ENCODE measurements at regions not wholly inside any gene's neighbourhood (a gene's known extent, or its start where the extent isn't known, plus 50 kb on each side); places are given as distances from the start of the nearest gene placed in this dataset.

DNA sequence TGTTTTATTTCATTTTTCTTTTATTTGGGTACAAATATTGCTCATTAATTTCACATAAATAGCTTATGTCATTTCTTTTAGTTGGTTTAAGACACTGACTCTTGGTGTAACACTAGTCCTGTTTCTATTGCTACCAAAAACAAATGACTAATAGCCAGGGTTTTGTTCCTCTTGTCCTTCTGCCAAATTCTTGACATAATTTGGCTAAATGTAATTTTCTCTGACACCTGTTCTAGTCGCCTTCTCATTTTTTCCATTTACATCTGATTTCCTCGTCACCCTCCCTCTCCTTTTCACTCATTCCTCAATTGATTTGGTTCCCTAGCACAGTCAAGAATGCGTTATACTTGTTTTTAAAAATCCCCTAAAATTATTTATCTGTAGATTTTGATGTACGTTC lies 1718.7 kb downstream of the EFNB2 start:
- TF ChIP-seq, protein P1, sequence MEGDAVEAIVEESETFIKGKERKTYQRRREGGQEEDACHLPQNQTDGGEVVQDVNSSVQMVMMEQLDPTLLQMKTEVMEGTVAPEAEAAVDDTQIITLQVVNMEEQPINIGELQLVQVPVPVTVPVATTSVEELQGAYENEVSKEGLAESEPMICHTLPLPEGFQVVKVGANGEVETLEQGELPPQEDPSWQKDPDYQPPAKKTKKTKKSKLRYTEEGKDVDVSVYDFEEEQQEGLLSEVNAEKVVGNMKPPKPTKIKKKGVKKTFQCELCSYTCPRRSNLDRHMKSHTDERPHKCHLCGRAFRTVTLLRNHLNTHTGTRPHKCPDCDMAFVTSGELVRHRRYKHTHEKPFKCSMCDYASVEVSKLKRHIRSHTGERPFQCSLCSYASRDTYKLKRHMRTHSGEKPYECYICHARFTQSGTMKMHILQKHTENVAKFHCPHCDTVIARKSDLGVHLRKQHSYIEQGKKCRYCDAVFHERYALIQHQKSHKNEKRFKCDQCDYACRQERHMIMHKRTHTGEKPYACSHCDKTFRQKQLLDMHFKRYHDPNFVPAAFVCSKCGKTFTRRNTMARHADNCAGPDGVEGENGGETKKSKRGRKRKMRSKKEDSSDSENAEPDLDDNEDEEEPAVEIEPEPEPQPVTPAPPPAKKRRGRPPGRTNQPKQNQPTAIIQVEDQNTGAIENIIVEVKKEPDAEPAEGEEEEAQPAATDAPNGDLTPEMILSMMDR (IDR thresholded peaks at IDR 0.05; ENCODE audit: low read depth, low read length, missing control alignments): no peak
- H3K4me3 ChIP-seq (ENCODE audit: low read depth, low read length): no peak overlapping the region
- no peak for DNase-seq
- H3K27ac ChIP-seq: no peak overlapping the region
- no peaks in the 10 kb centered on the region for H3K27me3 ChIP-seq (replicated peaks)
- in situ Hi-C loops (cut with HindIII; ENCODE audit: low pct_ligation_motif_present, low sequenced_read_pairs): no loop called here
- H3K36me3 ChIP-seq (replicated peaks): no peaks in the 10 kb centered on the region

DNA sequence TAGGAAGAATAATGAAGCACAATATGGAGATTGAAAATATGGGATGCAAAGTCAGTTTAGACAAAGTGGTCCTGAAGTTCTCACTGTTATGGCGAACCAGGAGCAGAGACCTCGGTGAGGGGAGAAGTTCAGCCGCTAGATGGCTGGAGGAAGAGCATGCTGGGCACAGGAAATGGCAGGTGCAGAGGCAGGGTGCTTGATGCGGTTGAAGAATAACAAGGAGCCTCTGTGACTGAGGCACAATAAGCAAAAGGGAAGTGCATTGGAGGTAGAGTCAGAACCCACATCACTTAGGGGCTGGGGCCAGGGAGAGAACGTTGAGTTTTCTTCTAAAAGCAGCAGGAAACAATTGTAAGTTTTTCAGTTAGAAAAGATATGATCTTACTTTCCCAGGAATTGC lies 1725.2 kb downstream of the EFNB2 start:
- TF ChIP-seq, protein P1 (IDR thresholded peaks at IDR 0.05; ENCODE audit: low read depth, low read length, missing control alignments): no peak
- DNase-seq: no peak
- no peak overlapping the region for H3K4me3 ChIP-seq (ENCODE audit: low read depth, low read length)
- H3K27ac ChIP-seq: no peak overlapping the region
- no peaks in the 10 kb centered on the region for H3K27me3 ChIP-seq (replicated peaks)
- no peaks in the 10 kb centered on the region for H3K36me3 ChIP-seq (replicated peaks)
- in situ Hi-C loops (cut with HindIII; ENCODE audit: low pct_ligation_motif_present, low sequenced_read_pairs): no loop called here

DNA sequence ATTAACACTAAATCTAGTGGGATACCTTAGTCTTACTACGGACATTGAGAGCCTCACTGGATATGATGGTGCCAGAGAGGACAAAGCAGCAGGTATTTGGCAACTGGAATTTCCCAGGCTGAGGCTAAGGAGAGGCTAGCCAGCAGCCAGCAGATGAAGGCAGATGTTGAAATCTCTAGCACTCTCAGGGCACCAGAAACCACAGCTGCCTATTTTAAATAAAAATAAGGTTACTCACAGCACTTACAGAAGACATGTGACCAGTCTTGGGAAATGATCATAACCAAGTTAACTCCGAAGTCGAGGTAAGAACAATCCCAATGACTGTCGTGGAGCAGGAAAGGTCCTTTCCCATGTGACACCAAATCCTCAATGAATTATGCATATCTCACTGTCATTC lies 1726.0 kb downstream of the EFNB2 start:
- H3K4me3 ChIP-seq (ENCODE audit: low read depth, low read length): no peak overlapping the region
- H3K27me3 ChIP-seq (replicated peaks): no peaks in the 10 kb centered on the region
- H3K36me3 ChIP-seq (replicated peaks): no peaks in the 10 kb centered on the region
- peak; percentile 44 for DNase-seq
- TF ChIP-seq, protein P1 (IDR thresholded peaks at IDR 0.05; ENCODE audit: low read depth, low read length, missing control alignments): no peak
- no peak overlapping the region for H3K27ac ChIP-seq
- in situ Hi-C loops (cut with HindIII; ENCODE audit: low pct_ligation_motif_present, low sequenced_read_pairs): no loop called here

DNA sequence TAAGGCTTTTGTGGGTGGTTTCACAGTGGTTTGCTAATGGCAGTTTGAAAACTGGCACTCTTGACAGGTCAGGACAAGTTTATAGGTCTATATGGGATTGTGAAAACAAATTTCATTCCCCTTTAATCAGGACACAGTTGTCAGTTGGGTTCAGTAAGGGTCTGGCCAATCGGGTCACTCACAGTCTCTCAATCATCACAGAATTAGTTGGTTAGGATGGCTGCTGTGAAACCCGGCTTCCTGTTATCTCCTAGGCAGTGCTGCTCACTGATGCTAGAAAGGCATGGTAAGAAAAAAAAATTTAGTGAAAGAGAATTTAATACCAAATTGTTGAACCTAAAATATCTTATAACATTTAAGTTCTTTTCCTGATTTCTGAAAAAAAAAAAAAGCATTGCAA lies 1730.1 kb downstream of the EFNB2 start:
- in situ Hi-C loops (cut with HindIII; ENCODE audit: low pct_ligation_motif_present, low sequenced_read_pairs): no loop called here
- H3K36me3 ChIP-seq (replicated peaks): no peaks in the 10 kb centered on the region
- DNase-seq: no peak
- no peaks in the 10 kb centered on the region for H3K27me3 ChIP-seq (replicated peaks)
- H3K27ac ChIP-seq: no peak overlapping the region
- H3K4me3 ChIP-seq (ENCODE audit: low read depth, low read length): no peak overlapping the region
- TF ChIP-seq, protein P1 (IDR thresholded peaks at IDR 0.05; ENCODE audit: low read depth, low read length, missing control alignments): no peak

DNA sequence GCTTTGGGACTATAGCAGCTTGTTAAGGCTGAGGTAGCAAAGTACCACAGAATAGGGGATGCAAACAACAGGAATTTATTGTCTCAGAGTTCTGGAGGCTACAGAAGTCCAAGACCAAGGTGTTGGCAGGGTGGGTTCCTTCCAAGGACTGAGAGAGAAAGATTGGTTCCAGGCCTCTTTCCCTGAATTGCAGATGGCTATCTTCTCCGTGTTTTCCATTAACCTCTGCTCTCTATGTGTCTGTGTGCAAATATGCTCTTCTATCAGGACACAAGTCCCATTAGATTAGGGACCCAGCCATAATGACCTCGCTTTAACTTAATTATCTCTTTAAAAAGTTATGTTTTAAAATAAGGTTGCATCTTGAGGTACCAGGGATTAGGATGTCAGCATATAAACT lies 1732.9 kb upstream of the SLC10A2 start:
- H3K36me3 ChIP-seq (replicated peaks): no peaks in the 10 kb centered on the region
- DNase-seq: no peak
- H3K4me3 ChIP-seq (ENCODE audit: low read depth, low read length): no peak overlapping the region
- H3K27me3 ChIP-seq (replicated peaks): no peaks in the 10 kb centered on the region
- in situ Hi-C loops (cut with HindIII; ENCODE audit: low pct_ligation_motif_present, low sequenced_read_pairs): no loop called here
- TF ChIP-seq, protein P1 (IDR thresholded peaks at IDR 0.05; ENCODE audit: low read depth, low read length, missing control alignments): no peak
- no peak overlapping the region for H3K27ac ChIP-seq

DNA sequence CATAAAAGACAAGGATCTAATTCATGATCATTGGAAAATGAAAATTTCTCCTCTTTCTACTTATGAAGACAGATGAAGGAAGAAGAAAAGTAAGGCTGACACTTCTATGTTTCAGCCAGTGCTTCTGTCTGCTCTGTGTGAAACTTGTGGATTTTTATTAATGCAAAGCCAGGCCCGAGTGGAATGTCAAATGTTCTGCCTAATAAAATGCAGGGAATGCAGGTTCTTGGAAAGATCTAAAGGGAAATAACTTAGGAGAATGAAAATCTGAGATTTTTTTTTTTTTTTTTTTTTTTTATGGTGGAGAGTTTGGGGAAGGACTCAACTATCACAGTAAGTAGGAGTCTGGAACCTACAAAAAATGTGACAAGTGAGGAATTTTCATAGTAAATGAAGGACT lies 1732.3 kb upstream of the SLC10A2 start:
- Histone ChIP-seq H3K4me3 (ENCODE audit: low read depth, low read length) (no peak overlapping the region), H3K36me3 (replicated peaks) (no peaks in the 10 kb centered on the region), H3K27ac (no peak overlapping the region), H3K27me3 (replicated peaks) (no peaks in the 10 kb centered on the region)
- TF ChIP-seq, protein P1 (IDR thresholded peaks at IDR 0.05; ENCODE audit: low read depth, low read length, missing control alignments): no peak
- DNase-seq: no peak
- in situ Hi-C loops (cut with HindIII; ENCODE audit: low pct_ligation_motif_present, low sequenced_read_pairs): no loop called here

Data from brain microvascular endothelial cell (primary cell).